Keratinocyte (primary cell): ENCODE measurements at regions not wholly inside any gene's neighbourhood (a gene's known extent, or its start where the extent isn't known, plus 50 kb on each side); places are given as distances from the start of the nearest gene placed in this dataset.

Source experiments
- CTCF ChIP-seq, 3 experiments: IDR thresholded peaks in 1 of 3; conservative IDR thresholded peaks in 1 of 3; optimal IDR thresholded peaks in 1 of 3; 2 replicates in 2 of 3; 3 replicates in 1 of 3; pipeline versions ENCODE3 to v1.5.1; 2011; ENCODE audit warnings: low read length in 3 of 3, mild to moderate bottlenecking in 3 of 3, moderate library complexity in 2 of 3, control low read depth in 1 of 3, inconsistent platforms in 1 of 3; ENCODE audit not compliant: insufficient read depth in 2 of 3; ENCODE audit errors: extremely low read depth in 1 of 3
- EZH2 ChIP-seq: IDR thresholded peaks from one replicate; pipeline ENCODE4 v1.6.1; 2012; ENCODE audit warnings: inconsistent platforms, mild to moderate bottlenecking, low read length, moderate library complexity

GRCh38 chr11:81596704-81597103 is 1137.0 kb downstream of the FAM181B start:
- TF ChIP-seq CTCF (optimal IDR thresholded peaks at IDR 0.05 in 1 of 3, IDR thresholded peaks at IDR 0.05 in 1 of 3, conservative IDR thresholded peaks at IDR 0.05 in 1 of 3; ENCODE audit: extremely low read depth in 1 of 3, insufficient read depth in 2 of 3, low read length in 3 of 3) (no peak), EZH2 (no peak)
